HepG2 (cell line): ENCODE measurements at regions not wholly inside any gene's neighbourhood (a gene's known extent, or its start where the extent isn't known, plus 50 kb on each side); places are given as distances from the start of the nearest gene placed in this dataset.

ENCODE experiments used
- ATAC-seq: fragments of 200-7000 bp; cut with Tn5 transposase; 3 replicates; pipeline ENCODE4 v1.9.1; 2020; ENCODE audit warnings: mild to moderate bottlenecking, moderate library complexity
- BruUV-seq: library from RNA; stranded (reverse); fragments of 400-500 nt; replicated peaks from 2 replicates; lab custom pipeline; 2021; lab: Mats Ljungman, UMichigan
- CTCF ChIA-PET: fragments of 300-600 bp; formaldehyde crosslinking; extraction: SDS; loops from one replicate; lab custom pipeline; 2021; ENCODE audit warnings: low total read pairs, inconsistent platforms, low intra/inter-chr PET ratio; lab: Yijun Ruan, JAX
- POLR2A ChIA-PET: fragments of 350-600 bp; sonication (Branson Sonifier 250); formaldehyde crosslinking; loops from one replicate; lab custom pipeline; 2020; ENCODE audit warnings: antibody characterized with exemption, inconsistent platforms; lab: Yijun Ruan, JAX
- DNase-seq: peaks from one replicate; pipeline ENCODE4 v3.0.0-alpha.2; 2015; ENCODE audit warnings: low spot score
- FAIRE-seq: peaks from 3 replicates; lab custom pipeline; 2011; peaks lifted over from hg19 to GRCh38; lab: Jason Lieb, UNC
- H2AFZ ChIP-seq: one replicate; pipeline ENCODE4 v1.6.1; 2011; ENCODE audit warnings: low read length, inconsistent platforms
- H3K27ac ChIP-seq: fragments of 300-600 bp; 3 replicates; pipeline ENCODE4 v1.8.0; 2011; ENCODE audit warnings: mixed run types, mild to moderate bottlenecking, mixed read lengths, low read length, inconsistent platforms; ENCODE audit not compliant: insufficient read depth; ENCODE audit errors: extremely low read length
- H3K27me3 ChIP-seq, 2 experiments: fragments of 200-600 bp in 1 of 2; 2 replicates in 1 of 2; 3 replicates in 1 of 2; pipeline versions ENCODE4 v1.6.0 to v1.8.0; 2011; ENCODE audit warnings: low read length in 2 of 2, mild to moderate bottlenecking in 2 of 2, moderate library complexity in 2 of 2, inconsistent platforms in 1 of 2; ENCODE audit not compliant: insufficient read depth in 2 of 2, control insufficient read depth in 1 of 2
- H3K36me3 ChIP-seq, 2 experiments: fragments of 200-600 bp in 1 of 2; replicated peaks in 1 of 2; 2 replicates in 1 of 2; 3 replicates in 1 of 2; pipeline versions ENCODE4 v1.5.1 to v1.8.0; 2011; ENCODE audit warnings: low read length in 2 of 2, inconsistent platforms in 1 of 2; ENCODE audit not compliant: insufficient read depth in 2 of 2, control insufficient read depth in 1 of 2
- H3K4me1 ChIP-seq: 2 replicates; pipeline ENCODE4 v1.5.1; 2012; ENCODE audit warnings: low read length, inconsistent platforms; ENCODE audit not compliant: insufficient read depth
- H3K4me2 ChIP-seq: 2 replicates; pipeline ENCODE4 v1.6.0; 2011; ENCODE audit warnings: low read depth, low read length, inconsistent platforms
- H3K4me3 ChIP-seq, 3 experiments: fragments of 200-600 bp in 1 of 3; sonication (generic), shearing (Covaris generic) in 1 of 3; replicated peaks in 1 of 3; 2 replicates each; pipeline ENCODE4 v1.5.1; 2011 to 2016; ENCODE audit warnings: low read length in 3 of 3, inconsistent platforms in 2 of 3, low read depth in 2 of 3, mild to moderate bottlenecking in 2 of 3, control low read depth in 1 of 3, mixed read lengths in 1 of 3; ENCODE audit not compliant: insufficient read depth in 1 of 3
- H3K79me2 ChIP-seq: one replicate; pipeline ENCODE4 v1.6.1; 2011; ENCODE audit warnings: low read length, inconsistent platforms; ENCODE audit not compliant: insufficient read depth
- H3K9ac ChIP-seq: 2 replicates; pipeline ENCODE4 v1.6.0; 2011; ENCODE audit warnings: mild to moderate bottlenecking, low read depth, low read length, inconsistent platforms; ENCODE audit not compliant: insufficient read depth
- H3K9me3 ChIP-seq: 2 replicates; pipeline ENCODE4 v1.5.1; 2012; ENCODE audit warnings: mild to moderate bottlenecking, low read length
- H4K20me1 ChIP-seq: 2 replicates; pipeline ENCODE4 v1.6.0; 2011; ENCODE audit warnings: inconsistent platforms, mild to moderate bottlenecking, low read length, moderate library complexity; ENCODE audit not compliant: insufficient read depth
- GTF2F1 ChIP-seq: fragments of 150-350 bp; IDR thresholded peaks from 2 replicates; pipeline ENCODE4 v1.6.1; 2014; ENCODE audit warnings: low read length
- POLR2G ChIP-seq: fragments of 200-400 bp; formaldehyde crosslinking; IDR thresholded peaks from 2 replicates; pipeline ENCODE4 v1.6.1; 2018; ENCODE audit warnings: mild to moderate bottlenecking, low read depth, low read length, moderate library complexity
- SPEN ChIP-seq: sonication (generic); formaldehyde crosslinking; IDR thresholded peaks from 2 replicates; pipeline ENCODE4 v1.5.1; 2020; ENCODE audit warnings: low read depth, mild to moderate bottlenecking, missing genetic modification reagents
- STAT5B ChIP-seq: sonication (generic); formaldehyde crosslinking; IDR thresholded peaks from 2 replicates; pipeline ENCODE4 v1.4.0; 2020; ENCODE audit warnings: missing genetic modification reagents
- TAF15 ChIP-seq: fragments of 200-400 bp; formaldehyde crosslinking; IDR thresholded peaks from one replicate; pipeline ENCODE4 v1.6.1; 2018; ENCODE audit warnings: mild to moderate bottlenecking, low read depth, low read length; ENCODE audit not compliant: poor library complexity, severe bottlenecking
- XBP1 ChIP-seq: sonication (generic); formaldehyde crosslinking; IDR thresholded peaks from 2 replicates; pipeline ENCODE4 v1.5.0; 2020; ENCODE audit warnings: missing genetic modification reagents
- ZNF160 ChIP-seq: sonication (generic); formaldehyde crosslinking; IDR thresholded peaks from 2 replicates; pipeline ENCODE4 v1.8.0; 2022; ENCODE audit warnings: mild to moderate bottlenecking, inconsistent platforms, missing genetic modification reagents
- WGBS: methylation state at CpG from one replicate; pipeline ENCODE4 v1.1.6; 2017; ENCODE audit warnings: low lambda C conversion rate; 5-methylcytosine and 5-hydroxymethylcytosine counted together
- in situ Hi-C: cut with HindIII; loops from 2 replicates; pipeline ENCODE4 v1.10.0; 2017; ENCODE audit warnings: low pct_unique_long_range_greater_than_20kb; ENCODE audit not compliant: extremely low pct_ligation_motif_present
- intact Hi-C: fragments of 100-400 bp; cut with micrococcal nuclease; formaldehyde crosslinking; loops from one replicate; pipeline ENCODE4 v1.10.0; 2022; ENCODE audit not compliant: unreplicated experiment
- TF ChIP-seq, protein P1 (sequence below): sonication (generic); formaldehyde crosslinking; IDR thresholded peaks from 2 replicates; pipeline ENCODE4 v1.5.1; 2020; ENCODE audit warnings: missing genetic modification reagents, mild to moderate bottlenecking, borderline replicate concordance
- TF ChIP-seq, protein P2 (sequence below): sonication (generic); formaldehyde crosslinking; IDR thresholded peaks from 2 replicates; pipeline ENCODE4 v1.9.0; 2021; ENCODE audit warnings: mild to moderate bottlenecking, missing genetic modification reagents
- TF ChIP-seq, protein P3 (sequence below): sonication (generic); formaldehyde crosslinking; conservative IDR thresholded peaks from 2 replicates; pipeline ENCODE4 v1.8.0; 2022; ENCODE audit warnings: low read depth, missing genetic modification reagents
- TF ChIP-seq, protein P4 (sequence below): sonication (generic); formaldehyde crosslinking; IDR thresholded peaks from 2 replicates; pipeline ENCODE4 v1.4.0; 2020; ENCODE audit warnings: missing genetic modification reagents, low read depth, mild to moderate bottlenecking, borderline replicate concordance
- TF ChIP-seq, protein P5 (sequence below): sonication (generic); formaldehyde crosslinking; IDR thresholded peaks from 2 replicates; pipeline ENCODE4 v1.4.0; 2020; ENCODE audit warnings: missing genetic modification reagents

DNA sequence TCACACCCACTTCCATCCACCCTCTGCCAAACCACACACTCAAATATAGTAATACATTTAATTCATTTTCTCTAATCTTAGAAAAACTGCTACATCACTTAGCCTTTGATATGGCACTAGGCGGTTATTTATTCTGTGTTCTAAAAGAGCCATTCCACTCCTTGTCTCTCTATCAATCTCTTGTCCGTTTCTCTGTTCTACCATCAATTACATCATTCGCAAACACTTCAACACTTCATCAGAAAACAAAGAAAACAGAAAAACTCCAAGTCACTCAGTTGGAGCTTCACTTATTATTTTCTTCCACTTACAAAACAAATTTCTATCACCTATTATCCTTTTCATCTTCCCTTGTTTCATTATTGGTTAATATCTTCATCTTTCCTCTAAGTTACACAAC lies 1523.0 kb downstream of the KCNT2 start:
- in situ Hi-C loops: no loop called here
- FAIRE-seq (no peak), ATAC-seq (no peak), DNase-seq (no peak)
- Histone ChIP-seq H2AFZ (no peak overlapping the region), H3K4me1 (no peaks in the 10 kb centered on the region), H3K27ac (no peak overlapping the region), H3K4me3 (no peak overlapping the region), H3K79me2 (no peaks in the 10 kb centered on the region), H3K9ac (no peak overlapping the region), H3K9me3 (no peaks in the 10 kb centered on the region), H3K4me2 (no peak overlapping the region), H3K27me3 (no peaks in the 10 kb centered on the region), H3K36me3 (no peaks in the 10 kb centered on the region), H4K20me1 (no peaks in the 10 kb centered on the region)
- BruUV-seq: no TSS peak
- POLR2A ChIA-PET: no interaction called here
- WGBS: 34% methylated on average over 3 of the region's 3 CpGs
- intact Hi-C loops: no loop called here
- CTCF ChIA-PET: no interaction called here
- no peak for TF ChIP-seq ZNF160
- TF ChIP-seq, protein P1, sequence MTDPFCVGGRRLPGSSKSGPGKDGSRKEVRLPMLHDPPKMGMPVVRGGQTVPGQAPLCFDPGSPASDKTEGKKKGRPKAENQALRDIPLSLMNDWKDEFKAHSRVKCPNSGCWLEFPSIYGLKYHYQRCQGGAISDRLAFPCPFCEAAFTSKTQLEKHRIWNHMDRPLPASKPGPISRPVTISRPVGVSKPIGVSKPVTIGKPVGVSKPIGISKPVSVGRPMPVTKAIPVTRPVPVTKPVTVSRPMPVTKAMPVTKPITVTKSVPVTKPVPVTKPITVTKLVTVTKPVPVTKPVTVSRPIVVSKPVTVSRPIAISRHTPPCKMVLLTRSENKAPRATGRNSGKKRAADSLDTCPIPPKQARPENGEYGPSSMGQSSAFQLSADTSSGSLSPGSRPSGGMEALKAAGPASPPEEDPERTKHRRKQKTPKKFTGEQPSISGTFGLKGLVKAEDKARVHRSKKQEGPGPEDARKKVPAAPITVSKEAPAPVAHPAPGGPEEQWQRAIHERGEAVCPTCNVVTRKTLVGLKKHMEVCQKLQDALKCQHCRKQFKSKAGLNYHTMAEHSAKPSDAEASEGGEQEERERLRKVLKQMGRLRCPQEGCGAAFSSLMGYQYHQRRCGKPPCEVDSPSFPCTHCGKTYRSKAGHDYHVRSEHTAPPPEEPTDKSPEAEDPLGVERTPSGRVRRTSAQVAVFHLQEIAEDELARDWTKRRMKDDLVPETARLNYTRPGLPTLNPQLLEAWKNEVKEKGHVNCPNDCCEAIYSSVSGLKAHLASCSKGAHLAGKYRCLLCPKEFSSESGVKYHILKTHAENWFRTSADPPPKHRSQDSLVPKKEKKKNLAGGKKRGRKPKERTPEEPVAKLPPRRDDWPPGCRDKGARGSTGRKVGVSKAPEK (CRISPR knock-in tag): no peak
- TF ChIP-seq, protein P2, sequence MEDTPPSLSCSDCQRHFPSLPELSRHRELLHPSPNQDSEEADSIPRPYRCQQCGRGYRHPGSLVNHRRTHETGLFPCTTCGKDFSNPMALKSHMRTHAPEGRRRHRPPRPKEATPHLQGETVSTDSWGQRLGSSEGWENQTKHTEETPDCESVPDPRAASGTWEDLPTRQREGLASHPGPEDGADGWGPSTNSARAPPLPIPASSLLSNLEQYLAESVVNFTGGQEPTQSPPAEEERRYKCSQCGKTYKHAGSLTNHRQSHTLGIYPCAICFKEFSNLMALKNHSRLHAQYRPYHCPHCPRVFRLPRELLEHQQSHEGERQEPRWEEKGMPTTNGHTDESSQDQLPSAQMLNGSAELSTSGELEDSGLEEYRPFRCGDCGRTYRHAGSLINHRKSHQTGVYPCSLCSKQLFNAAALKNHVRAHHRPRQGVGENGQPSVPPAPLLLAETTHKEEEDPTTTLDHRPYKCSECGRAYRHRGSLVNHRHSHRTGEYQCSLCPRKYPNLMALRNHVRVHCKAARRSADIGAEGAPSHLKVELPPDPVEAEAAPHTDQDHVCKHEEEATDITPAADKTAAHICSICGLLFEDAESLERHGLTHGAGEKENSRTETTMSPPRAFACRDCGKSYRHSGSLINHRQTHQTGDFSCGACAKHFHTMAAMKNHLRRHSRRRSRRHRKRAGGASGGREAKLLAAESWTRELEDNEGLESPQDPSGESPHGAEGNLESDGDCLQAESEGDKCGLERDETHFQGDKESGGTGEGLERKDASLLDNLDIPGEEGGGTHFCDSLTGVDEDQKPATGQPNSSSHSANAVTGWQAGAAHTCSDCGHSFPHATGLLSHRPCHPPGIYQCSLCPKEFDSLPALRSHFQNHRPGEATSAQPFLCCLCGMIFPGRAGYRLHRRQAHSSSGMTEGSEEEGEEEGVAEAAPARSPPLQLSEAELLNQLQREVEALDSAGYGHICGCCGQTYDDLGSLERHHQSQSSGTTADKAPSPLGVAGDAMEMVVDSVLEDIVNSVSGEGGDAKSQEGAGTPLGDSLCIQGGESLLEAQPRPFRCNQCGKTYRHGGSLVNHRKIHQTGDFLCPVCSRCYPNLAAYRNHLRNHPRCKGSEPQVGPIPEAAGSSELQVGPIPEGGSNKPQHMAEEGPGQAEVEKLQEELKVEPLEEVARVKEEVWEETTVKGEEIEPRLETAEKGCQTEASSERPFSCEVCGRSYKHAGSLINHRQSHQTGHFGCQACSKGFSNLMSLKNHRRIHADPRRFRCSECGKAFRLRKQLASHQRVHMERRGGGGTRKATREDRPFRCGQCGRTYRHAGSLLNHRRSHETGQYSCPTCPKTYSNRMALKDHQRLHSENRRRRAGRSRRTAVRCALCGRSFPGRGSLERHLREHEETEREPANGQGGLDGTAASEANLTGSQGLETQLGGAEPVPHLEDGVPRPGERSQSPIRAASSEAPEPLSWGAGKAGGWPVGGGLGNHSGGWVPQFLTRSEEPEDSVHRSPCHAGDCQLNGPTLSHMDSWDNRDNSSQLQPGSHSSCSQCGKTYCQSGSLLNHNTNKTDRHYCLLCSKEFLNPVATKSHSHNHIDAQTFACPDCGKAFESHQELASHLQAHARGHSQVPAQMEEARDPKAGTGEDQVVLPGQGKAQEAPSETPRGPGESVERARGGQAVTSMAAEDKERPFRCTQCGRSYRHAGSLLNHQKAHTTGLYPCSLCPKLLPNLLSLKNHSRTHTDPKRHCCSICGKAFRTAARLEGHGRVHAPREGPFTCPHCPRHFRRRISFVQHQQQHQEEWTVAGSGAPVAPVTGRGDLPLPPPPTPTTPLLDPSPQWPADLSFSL (CRISPR knock-in tag): no peak
- TF ChIP-seq STAT5B (CRISPR knock-in tag): no peak
- TF ChIP-seq, protein P3, sequence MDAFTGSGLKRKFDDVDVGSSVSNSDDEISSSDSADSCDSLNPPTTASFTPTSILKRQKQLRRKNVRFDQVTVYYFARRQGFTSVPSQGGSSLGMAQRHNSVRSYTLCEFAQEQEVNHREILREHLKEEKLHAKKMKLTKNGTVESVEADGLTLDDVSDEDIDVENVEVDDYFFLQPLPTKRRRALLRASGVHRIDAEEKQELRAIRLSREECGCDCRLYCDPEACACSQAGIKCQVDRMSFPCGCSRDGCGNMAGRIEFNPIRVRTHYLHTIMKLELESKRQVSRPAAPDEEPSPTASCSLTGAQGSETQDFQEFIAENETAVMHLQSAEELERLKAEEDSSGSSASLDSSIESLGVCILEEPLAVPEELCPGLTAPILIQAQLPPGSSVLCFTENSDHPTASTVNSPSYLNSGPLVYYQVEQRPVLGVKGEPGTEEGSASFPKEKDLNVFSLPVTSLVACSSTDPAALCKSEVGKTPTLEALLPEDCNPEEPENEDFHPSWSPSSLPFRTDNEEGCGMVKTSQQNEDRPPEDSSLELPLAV (CRISPR knock-in tag): no peak
- TF ChIP-seq POLR2G: no peak
- TF ChIP-seq SPEN: no peak
- TF ChIP-seq GTF2F1: no peak
- no peak for TF ChIP-seq TAF15
- TF ChIP-seq, protein P4, sequence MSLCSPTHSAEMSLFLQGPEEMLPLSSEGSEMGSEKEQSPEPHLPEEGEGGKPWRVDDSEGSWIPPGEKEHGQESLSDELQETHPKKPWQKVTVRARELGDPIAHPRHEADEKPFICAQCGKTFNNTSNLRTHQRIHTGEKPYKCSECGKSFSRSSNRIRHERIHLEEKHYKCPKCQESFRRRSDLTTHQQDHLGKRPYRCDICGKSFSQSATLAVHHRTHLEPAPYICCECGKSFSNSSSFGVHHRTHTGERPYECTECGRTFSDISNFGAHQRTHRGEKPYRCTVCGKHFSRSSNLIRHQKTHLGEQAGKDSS: no peak
- no peak for TF ChIP-seq XBP1 (CRISPR knock-in tag)
- TF ChIP-seq, protein P5, sequence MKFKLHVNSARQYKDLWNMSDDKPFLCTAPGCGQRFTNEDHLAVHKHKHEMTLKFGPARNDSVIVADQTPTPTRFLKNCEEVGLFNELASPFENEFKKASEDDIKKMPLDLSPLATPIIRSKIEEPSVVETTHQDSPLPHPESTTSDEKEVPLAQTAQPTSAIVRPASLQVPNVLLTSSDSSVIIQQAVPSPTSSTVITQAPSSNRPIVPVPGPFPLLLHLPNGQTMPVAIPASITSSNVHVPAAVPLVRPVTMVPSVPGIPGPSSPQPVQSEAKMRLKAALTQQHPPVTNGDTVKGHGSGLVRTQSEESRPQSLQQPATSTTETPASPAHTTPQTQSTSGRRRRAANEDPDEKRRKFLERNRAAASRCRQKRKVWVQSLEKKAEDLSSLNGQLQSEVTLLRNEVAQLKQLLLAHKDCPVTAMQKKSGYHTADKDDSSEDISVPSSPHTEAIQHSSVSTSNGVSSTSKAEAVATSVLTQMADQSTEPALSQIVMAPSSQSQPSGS (CRISPR knock-in tag): no peak
